ENCODE measurements at regions not wholly inside any gene's neighbourhood (a gene's known extent, or its start where the extent isn't known, plus 50 kb on each side); places are given as distances from the start of the nearest gene placed in this dataset.

DNA sequence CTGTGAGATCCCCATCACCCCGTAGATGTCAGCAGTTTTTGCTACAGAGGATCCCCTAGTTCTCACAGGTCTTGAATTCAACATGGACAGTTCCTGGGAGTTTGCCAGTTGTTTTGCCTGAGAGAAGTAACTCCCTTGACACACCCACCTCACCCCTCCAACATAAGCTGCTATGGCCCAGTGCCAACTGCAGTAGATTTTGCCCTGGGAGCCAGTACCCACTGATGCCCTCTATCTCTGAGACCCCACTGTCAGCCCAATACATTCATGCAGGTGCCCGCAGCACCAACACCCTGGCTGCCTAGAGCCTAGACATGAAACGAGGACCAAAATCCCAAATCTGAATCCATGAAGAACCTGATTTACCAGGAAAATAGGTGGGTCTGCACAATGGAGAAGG is 583.9 kb upstream of the CTNND2 start:
- Histone ChIP-seq H3K9me3 (ENCODE audit: control insufficient read depth, low read depth, low read length) (no peaks in the 10 kb centered on the region), H3K27ac (ENCODE audit: low read length) (no peak overlapping the region), H3K4me3 (ENCODE audit: low read length) (no peak overlapping the region), H3K9ac (ENCODE audit: low read length) (no peak overlapping the region), H3K27me3 (ENCODE audit: control insufficient read depth, insufficient read depth, low read length) (no peaks in the 10 kb centered on the region), H3K4me1 (ENCODE audit: control insufficient read depth, low read depth, low read length) (no peaks in the 10 kb centered on the region), H3K36me3 (ENCODE audit: control insufficient read depth, low read depth, low read length) (no peaks in the 10 kb centered on the region)

DNA sequence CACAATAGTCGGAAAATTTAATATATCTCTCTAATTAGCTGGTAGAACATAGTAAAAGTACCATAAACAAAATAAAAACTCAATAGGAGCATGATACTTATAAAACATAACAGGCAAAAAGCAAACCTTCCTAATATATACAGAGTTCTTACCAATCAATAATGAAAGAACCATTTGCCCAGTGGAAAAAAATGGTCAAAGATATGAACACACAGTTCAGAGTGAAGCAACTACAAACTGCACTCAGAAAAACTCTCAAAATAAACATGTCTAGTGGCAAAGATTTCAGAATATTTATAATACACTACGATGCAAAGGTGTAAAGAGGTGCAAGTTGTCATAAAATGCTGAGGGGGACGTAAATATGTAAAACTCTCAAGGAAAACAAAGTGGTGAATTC is 576.2 kb upstream of the CTNND2 start:
- H3K9ac ChIP-seq (ENCODE audit: low read length): no peak overlapping the region
- no peaks in the 10 kb centered on the region for H3K36me3 ChIP-seq (ENCODE audit: control insufficient read depth, low read depth, low read length)
- H3K27ac ChIP-seq (ENCODE audit: low read length): no peak overlapping the region
- H3K4me3 ChIP-seq (ENCODE audit: low read length): no peak overlapping the region
- no peaks in the 10 kb centered on the region for H3K27me3 ChIP-seq (ENCODE audit: control insufficient read depth, insufficient read depth, low read length)
- no peaks in the 10 kb centered on the region for H3K4me1 ChIP-seq (ENCODE audit: control insufficient read depth, low read depth, low read length)
- no peaks in the 10 kb centered on the region for H3K9me3 ChIP-seq (ENCODE audit: control insufficient read depth, low read depth, low read length)

DNA sequence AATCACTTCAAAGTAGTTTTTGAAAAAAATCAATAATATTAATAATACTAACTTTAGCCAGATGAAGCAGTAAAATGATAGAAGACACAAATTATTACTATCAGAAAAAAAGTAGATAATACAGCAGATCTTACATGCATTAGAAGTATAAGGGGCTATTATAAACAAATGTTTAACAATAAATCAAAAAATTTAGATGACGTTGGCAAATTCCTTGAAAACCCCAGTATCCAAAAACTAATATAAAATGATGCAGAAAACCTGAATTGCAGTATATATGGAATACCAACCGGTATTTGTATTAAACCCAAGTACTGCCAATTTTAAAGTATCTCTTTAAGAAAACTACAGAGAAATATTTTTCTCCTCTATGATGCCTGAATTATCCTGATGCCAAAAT is 573.3 kb upstream of the CTNND2 start:
- Histone ChIP-seq H3K4me1 (ENCODE audit: control insufficient read depth, low read depth, low read length) (no peaks in the 10 kb centered on the region), H3K36me3 (ENCODE audit: control insufficient read depth, low read depth, low read length) (no peaks in the 10 kb centered on the region), H3K27me3 (ENCODE audit: control insufficient read depth, insufficient read depth, low read length) (no peaks in the 10 kb centered on the region), H3K9ac (ENCODE audit: low read length) (no peak overlapping the region), H3K4me3 (ENCODE audit: low read length) (no peak overlapping the region), H3K9me3 (ENCODE audit: control insufficient read depth, low read depth, low read length) (no peaks in the 10 kb centered on the region), H3K27ac (ENCODE audit: low read length) (no peak overlapping the region)

DNA sequence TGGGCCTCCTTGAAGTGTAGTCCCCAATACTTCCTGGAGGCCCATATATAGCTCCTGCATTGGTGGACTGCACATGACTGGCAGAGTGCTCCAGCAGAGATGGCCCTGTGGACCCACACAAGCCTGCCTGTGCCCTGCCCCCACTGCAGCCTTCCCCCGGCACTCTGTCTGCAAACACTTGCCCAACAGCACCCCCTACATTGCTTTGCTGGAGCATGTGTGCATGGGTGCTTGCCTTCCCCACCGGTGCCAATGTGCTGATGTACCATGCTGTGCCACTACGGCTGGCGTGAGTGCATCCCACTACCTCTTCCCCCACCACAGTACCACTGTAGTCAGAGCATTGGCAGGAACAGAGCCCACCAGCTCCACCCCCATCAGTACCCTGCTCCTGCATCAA is 563.6 kb upstream of the CTNND2 start:
- H3K4me1 ChIP-seq (ENCODE audit: control insufficient read depth, low read depth, low read length): no peaks in the 10 kb centered on the region
- no peaks in the 10 kb centered on the region for H3K9me3 ChIP-seq (ENCODE audit: control insufficient read depth, low read depth, low read length)
- no peaks in the 10 kb centered on the region for H3K27me3 ChIP-seq (ENCODE audit: control insufficient read depth, insufficient read depth, low read length)
- H3K9ac ChIP-seq (ENCODE audit: low read length): no peak overlapping the region
- H3K36me3 ChIP-seq (ENCODE audit: control insufficient read depth, low read depth, low read length): no peaks in the 10 kb centered on the region
- no peak overlapping the region for H3K4me3 ChIP-seq (ENCODE audit: low read length)
- no peak overlapping the region for H3K27ac ChIP-seq (ENCODE audit: low read length)

- no peak overlapping the region for H3K4me3 ChIP-seq (ENCODE audit: low read length)
- no peak overlapping the region for H3K9ac ChIP-seq (ENCODE audit: low read length)
- H3K27me3 ChIP-seq (ENCODE audit: control insufficient read depth, insufficient read depth, low read length): no peaks in the 10 kb centered on the region
- no peaks in the 10 kb centered on the region for H3K4me1 ChIP-seq (ENCODE audit: control insufficient read depth, low read depth, low read length)
- no peaks in the 10 kb centered on the region for H3K36me3 ChIP-seq (ENCODE audit: control insufficient read depth, low read depth, low read length)
- no peak overlapping the region for H3K27ac ChIP-seq (ENCODE audit: low read length)
- H3K9me3 ChIP-seq (ENCODE audit: control insufficient read depth, low read depth, low read length): no peaks in the 10 kb centered on the region
Observed at GRCh38 chr5:12460493-12461261, 556.4 kb upstream of the CTNND2 start.

DNA sequence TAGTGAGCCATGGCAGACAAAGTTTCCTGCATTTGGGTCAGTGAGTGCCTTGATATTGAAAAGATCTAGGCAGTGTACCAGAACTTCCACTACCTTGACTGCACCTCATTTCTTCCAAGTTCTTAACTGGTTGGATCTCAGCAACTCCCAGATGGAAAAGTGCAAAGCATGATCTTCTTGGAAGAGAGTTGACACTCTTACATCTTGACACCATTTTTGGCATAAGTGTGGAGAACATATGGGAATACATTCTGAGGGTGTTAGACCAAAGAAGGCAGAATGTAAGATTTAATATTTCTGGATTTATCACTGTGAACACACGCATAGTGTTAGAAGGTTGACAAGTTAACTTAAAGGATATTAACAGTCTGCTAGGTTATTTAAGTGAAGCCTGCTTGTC is 555.1 kb upstream of the CTNND2 start:
- no peaks in the 10 kb centered on the region for H3K4me1 ChIP-seq (ENCODE audit: control insufficient read depth, low read depth, low read length)
- no peak overlapping the region for H3K4me3 ChIP-seq (ENCODE audit: low read length)
- H3K9me3 ChIP-seq (ENCODE audit: control insufficient read depth, low read depth, low read length): no peaks in the 10 kb centered on the region
- H3K27me3 ChIP-seq (ENCODE audit: control insufficient read depth, insufficient read depth, low read length): no peaks in the 10 kb centered on the region
- H3K27ac ChIP-seq (ENCODE audit: low read length): no peak overlapping the region
- H3K36me3 ChIP-seq (ENCODE audit: control insufficient read depth, low read depth, low read length): no peaks in the 10 kb centered on the region
- H3K9ac ChIP-seq (ENCODE audit: low read length): no peak overlapping the region

GRCh38 chr5:12419075-12419474 is 514.8 kb upstream of the CTNND2 start:
- no peaks in the 10 kb centered on the region for H3K9me3 ChIP-seq (ENCODE audit: control insufficient read depth, low read depth, low read length)
- H3K9ac ChIP-seq (ENCODE audit: low read length): no peak overlapping the region
- H3K27ac ChIP-seq (ENCODE audit: low read length): no peak overlapping the region
- no peak overlapping the region for H3K4me3 ChIP-seq (ENCODE audit: low read length)
- H3K27me3 ChIP-seq (ENCODE audit: control insufficient read depth, insufficient read depth, low read length): no peaks in the 10 kb centered on the region
- no peaks in the 10 kb centered on the region for H3K36me3 ChIP-seq (ENCODE audit: control insufficient read depth, low read depth, low read length)
- no peaks in the 10 kb centered on the region for H3K4me1 ChIP-seq (ENCODE audit: control insufficient read depth, low read depth, low read length)

DNA sequence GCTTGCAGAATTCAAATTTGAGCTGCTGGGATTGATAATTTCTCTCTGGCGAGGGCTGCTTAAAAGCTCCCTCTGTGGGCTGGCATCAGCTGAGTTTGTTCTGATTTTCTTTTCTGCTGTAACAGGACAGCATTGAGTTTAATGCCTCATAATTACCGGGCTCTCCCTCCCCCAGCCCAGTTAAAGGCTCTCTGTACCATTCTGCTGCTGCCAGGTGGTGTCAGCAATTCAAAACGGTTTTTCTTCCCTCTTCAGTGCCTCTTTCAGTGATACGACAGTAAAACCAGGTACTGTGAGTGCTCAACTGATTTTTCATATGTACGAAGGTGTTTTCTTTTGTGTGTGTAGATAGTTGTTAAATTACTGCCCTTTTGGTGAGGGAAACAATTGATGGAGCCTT is 509.3 kb upstream of the CTNND2 start:
- Histone ChIP-seq H3K4me1 (ENCODE audit: control insufficient read depth, low read depth, low read length) (peaks cover 4% of the 10 kb centered on the region), H3K9me3 (ENCODE audit: control insufficient read depth, low read depth, low read length) (no peaks in the 10 kb centered on the region), H3K4me3 (ENCODE audit: low read length) (no peak overlapping the region), H3K27ac (ENCODE audit: low read length) (no peak overlapping the region), H3K9ac (ENCODE audit: low read length) (no peak overlapping the region), H3K36me3 (ENCODE audit: control insufficient read depth, low read depth, low read length) (no peaks in the 10 kb centered on the region), H3K27me3 (ENCODE audit: control insufficient read depth, insufficient read depth, low read length) (no peaks in the 10 kb centered on the region)

DNA sequence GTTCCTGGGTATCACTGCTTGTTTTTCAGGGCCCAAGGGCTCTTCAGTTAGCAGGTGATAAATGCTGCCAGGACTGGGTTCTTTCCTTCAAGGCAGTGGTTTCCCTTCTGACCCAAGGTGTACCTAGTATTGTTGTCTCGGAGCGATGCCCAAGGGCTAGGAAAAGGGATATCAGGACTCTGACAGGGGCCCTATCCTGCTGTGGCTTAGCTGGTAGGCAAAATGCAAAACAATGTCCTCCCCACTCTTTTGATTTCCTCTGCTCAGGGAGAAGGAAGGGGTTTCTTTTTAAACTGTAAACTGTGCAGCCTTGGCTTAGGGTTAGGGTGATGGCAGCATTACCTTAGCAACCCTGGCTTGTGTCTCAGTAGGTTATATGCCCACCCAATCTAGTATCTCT is 508.8 kb upstream of the CTNND2 start:
- H3K27ac ChIP-seq (ENCODE audit: low read length): no peak overlapping the region
- H3K9ac ChIP-seq (ENCODE audit: low read length): no peak overlapping the region
- H3K36me3 ChIP-seq (ENCODE audit: control insufficient read depth, low read depth, low read length): no peaks in the 10 kb centered on the region
- H3K4me1 ChIP-seq (ENCODE audit: control insufficient read depth, low read depth, low read length): peaks cover 4% of the 10 kb centered on the region
- no peak overlapping the region for H3K4me3 ChIP-seq (ENCODE audit: low read length)
- no peaks in the 10 kb centered on the region for H3K27me3 ChIP-seq (ENCODE audit: control insufficient read depth, insufficient read depth, low read length)
- no peaks in the 10 kb centered on the region for H3K9me3 ChIP-seq (ENCODE audit: control insufficient read depth, low read depth, low read length)

GRCh38 chr5:12399868-12400267 is 495.6 kb upstream of the CTNND2 start:
- H3K36me3 ChIP-seq (ENCODE audit: control insufficient read depth, low read depth, low read length): no peaks in the 10 kb centered on the region
- H3K4me3 ChIP-seq (ENCODE audit: low read length): no peak overlapping the region
- no peak overlapping the region for H3K27ac ChIP-seq (ENCODE audit: low read length)
- H3K9me3 ChIP-seq (ENCODE audit: control insufficient read depth, low read depth, low read length): no peaks in the 10 kb centered on the region
- H3K9ac ChIP-seq (ENCODE audit: low read length): no peak overlapping the region
- H3K4me1 ChIP-seq (ENCODE audit: control insufficient read depth, low read depth, low read length): no peaks in the 10 kb centered on the region
- no peaks in the 10 kb centered on the region for H3K27me3 ChIP-seq (ENCODE audit: control insufficient read depth, insufficient read depth, low read length)

GRCh38 chr5:12392246-12392645 is 488.0 kb upstream of the CTNND2 start:
- Histone ChIP-seq H3K9ac (ENCODE audit: low read length) (no peak overlapping the region), H3K36me3 (ENCODE audit: control insufficient read depth, low read depth, low read length) (no peaks in the 10 kb centered on the region), H3K9me3 (ENCODE audit: control insufficient read depth, low read depth, low read length) (no peaks in the 10 kb centered on the region), H3K4me1 (ENCODE audit: control insufficient read depth, low read depth, low read length) (no peaks in the 10 kb centered on the region), H3K27me3 (ENCODE audit: control insufficient read depth, insufficient read depth, low read length) (no peaks in the 10 kb centered on the region), H3K27ac (ENCODE audit: low read length) (no peak overlapping the region), H3K4me3 (ENCODE audit: low read length) (no peak overlapping the region)

DNA sequence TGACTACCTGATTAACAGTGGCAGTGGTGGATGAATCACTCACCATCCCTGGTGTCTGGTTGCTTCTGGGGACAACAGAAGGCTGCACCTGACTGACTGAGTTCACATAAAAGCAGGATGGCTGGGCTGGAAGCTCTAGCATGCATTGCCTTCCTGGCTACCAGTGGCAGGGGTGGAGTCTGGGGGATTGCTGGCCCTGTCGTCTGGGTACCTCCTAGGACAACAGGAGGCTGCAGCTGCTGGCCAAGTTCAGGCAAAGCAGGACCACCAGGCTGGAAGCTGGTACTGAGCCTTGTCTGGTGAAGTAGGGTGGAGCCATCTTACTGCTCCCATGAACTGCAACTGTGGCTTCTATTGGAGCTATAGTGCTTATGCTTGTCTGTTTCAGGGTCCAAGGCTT is 480.8 kb upstream of the CTNND2 start:
- no peaks in the 10 kb centered on the region for H3K9me3 ChIP-seq (ENCODE audit: control insufficient read depth, low read depth, low read length)
- no peaks in the 10 kb centered on the region for H3K36me3 ChIP-seq (ENCODE audit: control insufficient read depth, low read depth, low read length)
- H3K9ac ChIP-seq (ENCODE audit: low read length): no peak overlapping the region
- no peak overlapping the region for H3K4me3 ChIP-seq (ENCODE audit: low read length)
- H3K27ac ChIP-seq (ENCODE audit: low read length): no peak overlapping the region
- no peaks in the 10 kb centered on the region for H3K4me1 ChIP-seq (ENCODE audit: control insufficient read depth, low read depth, low read length)
- no peaks in the 10 kb centered on the region for H3K27me3 ChIP-seq (ENCODE audit: control insufficient read depth, insufficient read depth, low read length)

Data from iPS-18a (cell line).